ENCODE measurements at regions not wholly inside any gene's neighbourhood (a gene's known extent, or its start where the extent isn't known, plus 50 kb on each side); places are given as distances from the start of the nearest gene placed in this dataset.

- no peak overlapping the region for H3K27ac ChIP-seq (ENCODE audit: low read depth, low read length)
- no peak overlapping the region for H2BK5ac ChIP-seq (ENCODE audit: low read depth, low read length)
- no peak for TF ChIP-seq SRF (IDR thresholded peaks at IDR 0.05; ENCODE audit: low read depth, low read length)
- TF ChIP-seq ATF2 (IDR thresholded peaks at IDR 0.05; ENCODE audit: low read length) = no peak
- no peak for TF ChIP-seq TAF7 (optimal IDR thresholded peaks at IDR 0.05; ENCODE audit: borderline replicate concordance, low read depth, low read length)
- TF ChIP-seq CBX8 (IDR thresholded peaks at IDR 0.05; ENCODE audit: borderline replicate concordance, low read depth, low read length) = no peak
- no peaks in the 10 kb centered on the region for H3K36me3 ChIP-seq (ENCODE audit: control insufficient read depth in 2 of 4, insufficient read depth in 4 of 4, low read length in 3 of 4)
- no peak overlapping the region for H3K56ac ChIP-seq (replicated peaks; ENCODE audit: insufficient read length, low read depth, low read length)
- FAIRE-seq (no peak), DNase-seq (ENCODE audit: low read depth in 1 of 2, low spot score in 2 of 2) (no peak)
- no peak overlapping the region for H2BK20ac ChIP-seq (ENCODE audit: low read length)
- 80% methylated on average over 2 of the region's 2 CpGs; no CpG with 5 or more reads in 1 of the 2 experiments for WGBS, 2 experiments (ENCODE audit: extremely low coverage in 1 of 2, insufficient coverage in 1 of 2, insufficient read length in 1 of 2, insufficient replicate concordance in 2 of 2, low coverage in 1 of 2, low lambda C conversion rate in 2 of 2, missing lambda C conversion rate in 1 of 2)
- H2BK12ac ChIP-seq (ENCODE audit: low read depth, low read length) = no peak overlapping the region
- H2AK5ac ChIP-seq (ENCODE audit: low read depth, low read length) = no peak overlapping the region
- no peak overlapping the region for H3K18ac ChIP-seq (ENCODE audit: extremely low read depth, low read length)
- no peaks in the 10 kb centered on the region for H4K20me1 ChIP-seq (replicated peaks in 1 of 2; ENCODE audit: control insufficient read depth in 1 of 2, insufficient read depth in 2 of 2, low read length in 2 of 2)
- no peak overlapping the region for H2BK120ac ChIP-seq (replicated peaks; ENCODE audit: low read depth, low read length)
- no peak overlapping the region for H3K4me2 ChIP-seq (ENCODE audit: insufficient read depth in 1 of 2, low read depth in 2 of 2, low read length in 2 of 2)
- no peak overlapping the region for H4K8ac ChIP-seq (ENCODE audit: extremely low read depth, insufficient read depth, low read length)
- H3K14ac ChIP-seq (ENCODE audit: insufficient read length) = no peak overlapping the region
- no peak overlapping the region for H3K9ac ChIP-seq (replicated peaks in 1 of 4; ENCODE audit: extremely low read depth in 1 of 4, low read depth in 3 of 4, low read length in 3 of 4)
- ChIA-PET POLR2A (ENCODE audit: partially characterized antibody) (no interaction called here), CTCF (ENCODE audit: partially characterized antibody) (interaction anchor here (0.5 to 2.0 kb wide), 9 partner anchors 9 to 549 kb away, joined by 3 to 12 read pairs (median 3); no protein-coding TSS in a partner anchor)
- H3K79me1 ChIP-seq (ENCODE audit: low read depth, low read length) = no peaks in the 10 kb centered on the region
- H3K9me3 ChIP-seq (ENCODE audit: insufficient read depth in 2 of 2, low read depth in 1 of 2, low read length in 1 of 2) = no peaks in the 10 kb centered on the region
- H4K5ac ChIP-seq (ENCODE audit: insufficient read length, low read depth, low read length) = no peak overlapping the region
- no peaks in the 10 kb centered on the region for H3K27me3 ChIP-seq (replicated peaks in 1 of 4; ENCODE audit: control insufficient read depth in 3 of 4, extremely low read depth in 1 of 4, insufficient read depth in 3 of 4, low read length in 3 of 4)
- H3K4ac ChIP-seq (replicated peaks; ENCODE audit: insufficient read length, low read depth, low read length) = no peak overlapping the region
- no peak overlapping the region for H4K91ac ChIP-seq (replicated peaks; ENCODE audit: insufficient read length, low read length)
- no peak overlapping the region for H3K4me3 ChIP-seq (ENCODE audit: extremely low read depth in 1 of 4, insufficient read depth in 2 of 4, low read depth in 3 of 4, low read length in 4 of 4)
- no peaks in the 10 kb centered on the region for H3K79me2 ChIP-seq (ENCODE audit: control insufficient read depth in 1 of 2, insufficient read depth in 2 of 2, low read length in 2 of 2)
- H3K23me2 ChIP-seq (ENCODE audit: low read depth, low read length) = no peaks in the 10 kb centered on the region
- no peaks in the 10 kb centered on the region for H3K4me1 ChIP-seq (replicated peaks in 1 of 4; ENCODE audit: control insufficient read depth in 3 of 4, insufficient read depth in 4 of 4, low read length in 3 of 4)
- H2AFZ ChIP-seq (ENCODE audit: low read length) = no peak overlapping the region
- no peak overlapping the region for H2BK15ac ChIP-seq (ENCODE audit: low read length)
- H3K23ac ChIP-seq (ENCODE audit: insufficient read length) = no peak overlapping the region
Observed at GRCh38 chr2:121918231-121918630, 162.8 kb downstream of the TSN start.
